ENCODE measurements at regions not wholly inside any gene's neighbourhood (a gene's known extent, or its start where the extent isn't known, plus 50 kb on each side); places are given as distances from the start of the nearest gene placed in this dataset.

DNA sequence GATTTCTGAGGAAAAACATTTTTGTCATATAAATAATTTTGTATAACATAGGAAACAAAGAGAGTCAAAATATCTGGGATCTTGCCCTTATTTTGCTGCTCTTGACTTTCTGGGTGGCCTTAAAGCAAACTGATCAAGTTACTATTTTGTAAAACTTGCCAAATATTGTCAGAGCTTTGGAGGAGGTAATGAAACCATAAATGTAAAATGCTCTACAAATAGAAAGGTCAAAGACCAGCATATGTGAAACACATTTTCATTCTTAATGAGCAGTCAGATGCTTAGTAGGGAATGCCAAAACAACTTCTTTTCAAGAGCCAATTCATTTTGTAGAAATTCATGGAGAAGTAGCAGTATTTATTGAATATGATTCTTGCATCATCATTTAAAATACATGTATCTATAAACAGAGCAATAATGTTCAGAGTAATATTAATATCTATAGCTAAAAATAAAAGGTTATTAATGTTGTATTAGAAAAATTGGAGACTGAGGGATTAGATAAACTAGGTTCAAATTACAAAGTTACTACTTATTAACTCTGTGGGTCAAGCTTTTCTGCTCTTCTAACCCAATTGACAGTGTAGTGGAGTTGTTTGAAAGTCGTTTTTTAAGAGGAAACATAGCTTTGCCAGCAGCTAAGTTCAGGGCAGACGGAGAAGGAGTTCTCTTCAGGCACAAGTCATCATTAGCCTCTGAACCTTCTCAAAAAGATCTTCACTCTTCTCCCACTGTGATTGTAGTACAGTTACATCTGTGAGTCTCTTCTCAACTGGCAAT, 2053.1 kb downstream of the EFNA5 start:
- TF ChIP-seq EP300 (IDR thresholded peaks at IDR 0.05) (no peak), POLR2A (IDR thresholded peaks at IDR 0.05) (no peak), POLR2AphosphoS5 (IDR thresholded peaks at IDR 0.05) (no peak)
- TF ChIP-seq, protein P1, sequence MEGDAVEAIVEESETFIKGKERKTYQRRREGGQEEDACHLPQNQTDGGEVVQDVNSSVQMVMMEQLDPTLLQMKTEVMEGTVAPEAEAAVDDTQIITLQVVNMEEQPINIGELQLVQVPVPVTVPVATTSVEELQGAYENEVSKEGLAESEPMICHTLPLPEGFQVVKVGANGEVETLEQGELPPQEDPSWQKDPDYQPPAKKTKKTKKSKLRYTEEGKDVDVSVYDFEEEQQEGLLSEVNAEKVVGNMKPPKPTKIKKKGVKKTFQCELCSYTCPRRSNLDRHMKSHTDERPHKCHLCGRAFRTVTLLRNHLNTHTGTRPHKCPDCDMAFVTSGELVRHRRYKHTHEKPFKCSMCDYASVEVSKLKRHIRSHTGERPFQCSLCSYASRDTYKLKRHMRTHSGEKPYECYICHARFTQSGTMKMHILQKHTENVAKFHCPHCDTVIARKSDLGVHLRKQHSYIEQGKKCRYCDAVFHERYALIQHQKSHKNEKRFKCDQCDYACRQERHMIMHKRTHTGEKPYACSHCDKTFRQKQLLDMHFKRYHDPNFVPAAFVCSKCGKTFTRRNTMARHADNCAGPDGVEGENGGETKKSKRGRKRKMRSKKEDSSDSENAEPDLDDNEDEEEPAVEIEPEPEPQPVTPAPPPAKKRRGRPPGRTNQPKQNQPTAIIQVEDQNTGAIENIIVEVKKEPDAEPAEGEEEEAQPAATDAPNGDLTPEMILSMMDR (IDR thresholded peaks at IDR 0.05) = no peak

All from sigmoid colon (tissue), 4 donors.